ENCODE measurements at regions not wholly inside any gene's neighbourhood (a gene's known extent, or its start where the extent isn't known, plus 50 kb on each side); places are given as distances from the start of the nearest gene placed in this dataset.

DNA sequence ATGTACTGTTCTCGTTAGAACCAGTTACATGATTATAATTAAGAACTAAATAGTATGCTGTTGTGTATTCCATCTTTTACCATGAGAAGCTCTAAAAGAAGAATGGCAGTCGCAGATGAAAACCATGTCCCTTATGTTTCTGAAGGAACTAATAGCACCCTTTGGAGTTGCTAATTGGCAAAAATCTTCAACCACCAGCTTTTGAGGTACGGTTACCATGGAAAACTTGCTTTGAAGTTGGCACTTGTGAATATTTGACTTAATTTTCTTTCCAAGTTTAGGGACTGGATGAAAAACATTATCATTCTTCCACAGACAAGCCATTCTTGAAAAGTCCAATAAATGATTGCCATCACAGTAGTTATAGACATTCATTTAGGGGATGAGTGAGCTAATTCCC lies 666.6 kb upstream of the ROBO1 start:
- TF ChIP-seq, protein P1, sequence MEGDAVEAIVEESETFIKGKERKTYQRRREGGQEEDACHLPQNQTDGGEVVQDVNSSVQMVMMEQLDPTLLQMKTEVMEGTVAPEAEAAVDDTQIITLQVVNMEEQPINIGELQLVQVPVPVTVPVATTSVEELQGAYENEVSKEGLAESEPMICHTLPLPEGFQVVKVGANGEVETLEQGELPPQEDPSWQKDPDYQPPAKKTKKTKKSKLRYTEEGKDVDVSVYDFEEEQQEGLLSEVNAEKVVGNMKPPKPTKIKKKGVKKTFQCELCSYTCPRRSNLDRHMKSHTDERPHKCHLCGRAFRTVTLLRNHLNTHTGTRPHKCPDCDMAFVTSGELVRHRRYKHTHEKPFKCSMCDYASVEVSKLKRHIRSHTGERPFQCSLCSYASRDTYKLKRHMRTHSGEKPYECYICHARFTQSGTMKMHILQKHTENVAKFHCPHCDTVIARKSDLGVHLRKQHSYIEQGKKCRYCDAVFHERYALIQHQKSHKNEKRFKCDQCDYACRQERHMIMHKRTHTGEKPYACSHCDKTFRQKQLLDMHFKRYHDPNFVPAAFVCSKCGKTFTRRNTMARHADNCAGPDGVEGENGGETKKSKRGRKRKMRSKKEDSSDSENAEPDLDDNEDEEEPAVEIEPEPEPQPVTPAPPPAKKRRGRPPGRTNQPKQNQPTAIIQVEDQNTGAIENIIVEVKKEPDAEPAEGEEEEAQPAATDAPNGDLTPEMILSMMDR (IDR thresholded peaks at IDR 0.05) = no peak
- no peak for TF ChIP-seq POLR2A (IDR thresholded peaks at IDR 0.05; ENCODE audit: low read length)
- TF ChIP-seq ZSCAN20 (CRISPR knock-in tag; IDR thresholded peaks at IDR 0.05) = no peak
- TF ChIP-seq, protein P2, sequence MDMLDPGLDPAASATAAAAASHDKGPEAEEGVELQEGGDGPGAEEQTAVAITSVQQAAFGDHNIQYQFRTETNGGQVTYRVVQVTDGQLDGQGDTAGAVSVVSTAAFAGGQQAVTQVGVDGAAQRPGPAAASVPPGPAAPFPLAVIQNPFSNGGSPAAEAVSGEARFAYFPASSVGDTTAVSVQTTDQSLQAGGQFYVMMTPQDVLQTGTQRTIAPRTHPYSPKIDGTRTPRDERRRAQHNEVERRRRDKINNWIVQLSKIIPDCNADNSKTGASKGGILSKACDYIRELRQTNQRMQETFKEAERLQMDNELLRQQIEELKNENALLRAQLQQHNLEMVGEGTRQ (IDR thresholded peaks at IDR 0.05) = no peak
- TF ChIP-seq EHMT2 (IDR thresholded peaks at IDR 0.05; ENCODE audit: low read depth) = no peak
- no peak for TF ChIP-seq SMC3 (IDR thresholded peaks at IDR 0.05)

Data from A549 (cell line).